H1 (cell line): ENCODE measurements at regions not wholly inside any gene's neighbourhood (a gene's known extent, or its start where the extent isn't known, plus 50 kb on each side); places are given as distances from the start of the nearest gene placed in this dataset.

Experiments
- BACH1 ChIP-seq: IDR thresholded peaks from 2 replicates; pipeline ENCODE4 v1.6.1; 2012; ENCODE audit warnings: low read length, improper control_type of control experiment
- BRCA1 ChIP-seq: IDR thresholded peaks from 2 replicates; pipeline ENCODE4 v1.6.1; 2012; ENCODE audit warnings: low read depth, low read length, improper control_type of control experiment
- CREB1 ChIP-seq: IDR thresholded peaks from 2 replicates; pipeline ENCODE4 v1.6.1; 2012; ENCODE audit warnings: inconsistent platforms
- EGR1 ChIP-seq: IDR thresholded peaks from 2 replicates; pipeline ENCODE4 v1.6.1; 2011; ENCODE audit warnings: low read depth, low read length, borderline replicate concordance
- EZH2 ChIP-seq: fragments of 200-600 bp; sonication (generic); IDR thresholded peaks from 2 replicates; pipeline ENCODE4 v1.7.1; 2012; ENCODE audit warnings: low read depth, mild to moderate bottlenecking, moderate library complexity, low read length, inconsistent platforms; ENCODE audit not compliant: severe bottlenecking
- GTF2F1 ChIP-seq: IDR thresholded peaks from 2 replicates; pipeline ENCODE4 v1.6.1; 2012; ENCODE audit warnings: low read depth, low read length, improper control_type of control experiment, borderline replicate concordance
- JUN ChIP-seq: IDR thresholded peaks from 2 replicates; pipeline ENCODE4 v1.6.1; 2011; ENCODE audit warnings: low read depth, mild to moderate bottlenecking, improper control_type of control experiment, low read length
- JUND ChIP-seq: IDR thresholded peaks from 2 replicates; pipeline ENCODE4 v1.6.1; 2011; ENCODE audit warnings: mild to moderate bottlenecking, improper control_type of control experiment, low read length
- KDM1A ChIP-seq: fragments of 200-600, 300-600 bp; sonication (generic); IDR thresholded peaks from 2 replicates; pipeline ENCODE4 v1.7.1; 2016; ENCODE audit warnings: mild to moderate bottlenecking, low read length, borderline replicate concordance
- KDM5A ChIP-seq: fragments of 200-600 bp; IDR thresholded peaks from 2 replicates; pipeline ENCODE4 v1.7.1; 2012; ENCODE audit warnings: mild to moderate bottlenecking, low read length, inconsistent platforms, mixed read lengths
- NANOG ChIP-seq: IDR thresholded peaks from 2 replicates; pipeline ENCODE4 v1.6.1; 2011; ENCODE audit warnings: low read length, low read depth, mild to moderate bottlenecking, inconsistent platforms; ENCODE audit not compliant: insufficient read depth, poor library complexity, severe bottlenecking
- RFX5 ChIP-seq: IDR thresholded peaks from 2 replicates; pipeline ENCODE4 v1.6.1; 2011; ENCODE audit warnings: low read depth, low read length, improper control_type of control experiment, borderline replicate concordance
- RXRA ChIP-seq: IDR thresholded peaks from 2 replicates; pipeline ENCODE4 v1.6.1; 2011; ENCODE audit warnings: low read depth, mild to moderate bottlenecking, low read length, moderate library complexity; ENCODE audit not compliant: insufficient read depth
- SP1 ChIP-seq: IDR thresholded peaks from 2 replicates; pipeline ENCODE4 v1.6.1; 2011; ENCODE audit warnings: low read depth, low read length
- SUZ12 ChIP-seq: fragments of 200-600 bp; sonication (generic); IDR thresholded peaks from 2 replicates; pipeline ENCODE4 v1.6.1; 2012; ENCODE audit warnings: mild to moderate bottlenecking, inconsistent platforms, low read length, moderate library complexity, mixed read lengths
- TAF1 ChIP-seq: IDR thresholded peaks from 2 replicates; pipeline ENCODE4 v1.6.1; 2011; ENCODE audit warnings: mild to moderate bottlenecking, low read depth, low read length
- TCF12 ChIP-seq: IDR thresholded peaks from 2 replicates; pipeline ENCODE4 v1.6.1; 2011; ENCODE audit warnings: low read depth, mild to moderate bottlenecking, low read length
- USF2 ChIP-seq: IDR thresholded peaks from 2 replicates; pipeline ENCODE4 v1.6.1; 2011; ENCODE audit warnings: low read length, improper control_type of control experiment
- TF ChIP-seq, protein P1 (sequence below): IDR thresholded peaks from 2 replicates; pipeline ENCODE4 v1.6.1; 2011; ENCODE audit warnings: low read depth, mild to moderate bottlenecking, low read length; ENCODE audit not compliant: insufficient read depth

GRCh38 chr1:195941795-195942194 lies 666.4 kb downstream of the KCNT2 start (continued):
- TF ChIP-seq TAF1 = no peak
- TF ChIP-seq USF2 = no peak
- no peak for TF ChIP-seq GTF2F1
- TF ChIP-seq JUN = no peak
- no peak for TF ChIP-seq RXRA
- no peak for TF ChIP-seq NANOG
- TF ChIP-seq, protein P1, sequence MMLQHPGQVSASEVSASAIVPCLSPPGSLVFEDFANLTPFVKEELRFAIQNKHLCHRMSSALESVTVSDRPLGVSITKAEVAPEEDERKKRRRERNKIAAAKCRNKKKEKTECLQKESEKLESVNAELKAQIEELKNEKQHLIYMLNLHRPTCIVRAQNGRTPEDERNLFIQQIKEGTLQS = no peak
- TF ChIP-seq RFX5 = no peak
- TF ChIP-seq EGR1 = no peak
- no peak for TF ChIP-seq CREB1
- no peak for TF ChIP-seq EZH2
- TF ChIP-seq KDM1A = no peak
- TF ChIP-seq BACH1 = no peak
- TF ChIP-seq KDM5A = no peak
- no peak for TF ChIP-seq BRCA1
- no peak for TF ChIP-seq JUND
- no peak for TF ChIP-seq TCF12
- TF ChIP-seq SUZ12 = no peak
- no peak for TF ChIP-seq SP1
